ENCODE measurements at regions not wholly inside any gene's neighbourhood (a gene's known extent, or its start where the extent isn't known, plus 50 kb on each side); places are given as distances from the start of the nearest gene placed in this dataset.

DNA sequence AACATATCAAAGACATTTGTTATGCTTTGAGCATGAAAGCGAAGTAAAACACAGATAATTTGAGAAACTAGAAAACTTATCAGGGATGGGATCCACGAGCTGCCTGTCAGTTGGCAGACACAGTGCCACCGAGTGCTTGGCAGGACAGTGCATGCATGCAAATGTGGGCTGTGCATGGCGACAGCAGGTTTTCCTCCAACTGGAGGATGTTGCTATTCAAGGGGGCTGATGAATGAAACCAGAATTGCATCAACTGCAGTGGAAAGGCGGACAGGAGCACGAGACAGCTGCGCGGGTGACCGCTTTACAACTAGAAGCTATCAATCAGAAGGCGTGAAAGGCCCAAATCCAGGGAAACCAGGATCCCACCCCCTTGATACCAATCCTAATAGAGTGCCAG is 244.3 kb downstream of the NR2F2 start:
- POLR2A ChIA-PET: no interaction called here
- DNase-seq (ENCODE audit: extremely low spot score): no peak
- CTCF ChIA-PET: no interaction called here
- TF ChIP-seq SP1 (IDR thresholded peaks at IDR 0.05) (no peak), CTBP1 (IDR thresholded peaks at IDR 0.05; ENCODE audit: borderline replicate concordance) (no peak), FOXM1 (IDR thresholded peaks at IDR 0.05; ENCODE audit: borderline replicate concordance) (no peak), PKNOX1 (IDR thresholded peaks at IDR 0.05) (no peak), ZNF384 (IDR thresholded peaks at IDR 0.05) (no peak), BHLHE40 (IDR thresholded peaks at IDR 0.05; ENCODE audit: borderline replicate concordance) (no peak), ELF4 (IDR thresholded peaks at IDR 0.05) (no peak), NFRKB (IDR thresholded peaks at IDR 0.05) (no peak), HDGF (IDR thresholded peaks at IDR 0.05; ENCODE audit: borderline replicate concordance) (no peak), TARDBP (IDR thresholded peaks at IDR 0.05) (no peak), LEF1 (IDR thresholded peaks at IDR 0.05; ENCODE audit: borderline replicate concordance) (no peak), FOXK2 (IDR thresholded peaks at IDR 0.05) (no peak), SUZ12 (IDR thresholded peaks at IDR 0.05) (no peak), L3MBTL2 (conservative IDR thresholded peaks at IDR 0.05) (no peak), FOXA1 (IDR thresholded peaks at IDR 0.05) (no peak), ARNT (IDR thresholded peaks at IDR 0.05) (no peak)

DNA sequence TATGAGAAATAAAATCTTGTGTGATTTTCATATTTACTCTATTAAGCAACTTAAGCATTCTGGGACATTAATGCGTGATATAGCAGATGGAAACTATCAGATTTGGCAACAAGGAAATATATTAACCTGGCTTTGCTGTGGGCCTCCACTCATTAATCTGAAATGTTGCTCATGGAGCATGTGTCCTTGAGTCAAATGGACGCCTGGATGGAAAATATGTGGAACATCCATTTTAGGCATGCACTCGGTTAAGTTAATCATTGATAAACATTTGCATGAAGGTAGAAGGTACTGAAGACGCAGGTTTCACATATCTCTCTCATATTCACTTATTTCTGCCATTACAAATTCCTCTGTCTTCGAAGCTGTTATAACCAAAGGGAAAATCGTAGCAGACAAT is 246.1 kb downstream of the NR2F2 start:
- POLR2A ChIA-PET: no interaction called here
- no peak for DNase-seq (ENCODE audit: extremely low spot score)
- no peak for TF ChIP-seq ZNF384 (IDR thresholded peaks at IDR 0.05)
- no peak for TF ChIP-seq L3MBTL2 (conservative IDR thresholded peaks at IDR 0.05)
- no peak for TF ChIP-seq LEF1 (IDR thresholded peaks at IDR 0.05; ENCODE audit: borderline replicate concordance)
- no peak for TF ChIP-seq SP1 (IDR thresholded peaks at IDR 0.05)
- no peak for TF ChIP-seq SUZ12 (IDR thresholded peaks at IDR 0.05)
- TF ChIP-seq HDGF (IDR thresholded peaks at IDR 0.05; ENCODE audit: borderline replicate concordance): no peak
- no peak for TF ChIP-seq TARDBP (IDR thresholded peaks at IDR 0.05)
- no peak for TF ChIP-seq ELF4 (IDR thresholded peaks at IDR 0.05)
- no peak for TF ChIP-seq ARNT (IDR thresholded peaks at IDR 0.05)
- TF ChIP-seq FOXK2 (IDR thresholded peaks at IDR 0.05): no peak
- TF ChIP-seq FOXM1 (IDR thresholded peaks at IDR 0.05; ENCODE audit: borderline replicate concordance): no peak
- TF ChIP-seq PKNOX1 (IDR thresholded peaks at IDR 0.05): no peak
- TF ChIP-seq FOXA1 (IDR thresholded peaks at IDR 0.05): no peak
- no peak for TF ChIP-seq CTBP1 (IDR thresholded peaks at IDR 0.05; ENCODE audit: borderline replicate concordance)
- no peak for TF ChIP-seq NFRKB (IDR thresholded peaks at IDR 0.05)
- CTCF ChIA-PET: no interaction called here

DNA sequence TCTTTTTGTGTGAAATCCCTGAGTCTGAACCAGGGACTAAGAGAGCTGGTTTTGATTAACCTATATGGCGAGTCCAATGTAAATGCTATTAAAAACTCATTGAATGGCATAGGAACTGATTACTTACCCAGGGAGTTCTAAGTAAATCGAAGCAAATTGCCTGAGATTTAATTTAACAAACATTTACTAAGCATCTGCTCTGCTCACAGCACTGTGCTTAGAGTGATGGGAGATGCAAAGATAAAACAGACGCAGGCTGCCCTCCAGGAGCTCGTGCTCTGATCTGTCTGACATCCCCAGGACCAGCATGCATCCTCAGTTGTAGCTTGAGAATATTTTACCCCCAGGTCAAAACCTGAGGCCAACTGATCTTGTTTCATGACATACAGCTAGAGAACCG is 247.9 kb downstream of the NR2F2 start:
- ChIA-PET CTCF (no interaction called here), POLR2A (no interaction called here)
- no peak for TF ChIP-seq ZNF384 (IDR thresholded peaks at IDR 0.05)
- no peak for TF ChIP-seq FOXA1 (IDR thresholded peaks at IDR 0.05)
- no peak for TF ChIP-seq ELF4 (IDR thresholded peaks at IDR 0.05)
- no peak for TF ChIP-seq ARNT (IDR thresholded peaks at IDR 0.05)
- TF ChIP-seq CTBP1 (IDR thresholded peaks at IDR 0.05; ENCODE audit: borderline replicate concordance): no peak
- TF ChIP-seq NFRKB (IDR thresholded peaks at IDR 0.05): no peak
- no peak for TF ChIP-seq FOXM1 (IDR thresholded peaks at IDR 0.05; ENCODE audit: borderline replicate concordance)
- no peak for TF ChIP-seq SUZ12 (IDR thresholded peaks at IDR 0.05)
- TF ChIP-seq HDGF (IDR thresholded peaks at IDR 0.05; ENCODE audit: borderline replicate concordance): no peak
- no peak for TF ChIP-seq L3MBTL2 (conservative IDR thresholded peaks at IDR 0.05)
- TF ChIP-seq FOXK2 (IDR thresholded peaks at IDR 0.05): no peak
- no peak for TF ChIP-seq TARDBP (IDR thresholded peaks at IDR 0.05)
- no peak for TF ChIP-seq PKNOX1 (IDR thresholded peaks at IDR 0.05)
- no peak for TF ChIP-seq LEF1 (IDR thresholded peaks at IDR 0.05; ENCODE audit: borderline replicate concordance)
- TF ChIP-seq SP1 (IDR thresholded peaks at IDR 0.05): no peak
- TF ChIP-seq BHLHE40 (IDR thresholded peaks at IDR 0.05; ENCODE audit: borderline replicate concordance): no peak
- no peak for DNase-seq (ENCODE audit: extremely low spot score)

DNA sequence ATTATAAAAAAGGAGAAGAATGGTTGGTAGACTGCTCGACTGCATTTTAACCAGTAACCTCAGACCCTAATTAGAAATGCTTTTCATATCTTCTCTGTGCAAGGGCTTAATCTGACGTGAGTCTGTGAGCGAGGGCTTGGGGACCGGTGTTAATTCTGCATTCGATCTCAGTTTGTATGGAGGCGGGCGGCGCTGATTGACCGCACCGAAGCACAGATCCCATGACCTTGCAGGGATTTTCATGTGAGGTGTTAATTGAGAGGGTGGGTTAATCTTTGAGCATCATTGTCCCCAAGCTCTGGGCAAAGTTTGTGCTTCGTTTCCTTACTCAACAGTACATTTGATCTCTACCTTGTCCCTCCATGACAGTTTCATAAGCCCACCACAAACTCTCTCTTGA is 250.9 kb downstream of the NR2F2 start:
- DNase-seq (ENCODE audit: extremely low spot score): no peak
- CTCF ChIA-PET: no interaction called here
- no peak for TF ChIP-seq FOXK2 (IDR thresholded peaks at IDR 0.05)
- no peak for TF ChIP-seq HDGF (IDR thresholded peaks at IDR 0.05; ENCODE audit: borderline replicate concordance)
- TF ChIP-seq TARDBP (IDR thresholded peaks at IDR 0.05): no peak
- TF ChIP-seq L3MBTL2 (conservative IDR thresholded peaks at IDR 0.05): no peak
- no peak for TF ChIP-seq SP1 (IDR thresholded peaks at IDR 0.05)
- no peak for TF ChIP-seq LEF1 (IDR thresholded peaks at IDR 0.05; ENCODE audit: borderline replicate concordance)
- TF ChIP-seq FOXM1 (IDR thresholded peaks at IDR 0.05; ENCODE audit: borderline replicate concordance): no peak
- TF ChIP-seq PKNOX1 (IDR thresholded peaks at IDR 0.05): no peak
- no peak for TF ChIP-seq BHLHE40 (IDR thresholded peaks at IDR 0.05; ENCODE audit: borderline replicate concordance)
- TF ChIP-seq CTBP1 (IDR thresholded peaks at IDR 0.05; ENCODE audit: borderline replicate concordance): no peak
- TF ChIP-seq FOXA1 (IDR thresholded peaks at IDR 0.05): no peak
- no peak for TF ChIP-seq SUZ12 (IDR thresholded peaks at IDR 0.05)
- TF ChIP-seq ARNT (IDR thresholded peaks at IDR 0.05): no peak
- no peak for TF ChIP-seq ELF4 (IDR thresholded peaks at IDR 0.05)
- TF ChIP-seq ZNF384 (IDR thresholded peaks at IDR 0.05): no peak
- TF ChIP-seq NFRKB (IDR thresholded peaks at IDR 0.05): no peak
- POLR2A ChIA-PET: no interaction called here

GRCh38 chr15:96582473-96582872 is 252.0 kb downstream of the NR2F2 start:
- ChIA-PET CTCF (no interaction called here), POLR2A (no interaction called here)
- no peak for TF ChIP-seq LEF1 (IDR thresholded peaks at IDR 0.05; ENCODE audit: borderline replicate concordance)
- TF ChIP-seq FOXM1 (IDR thresholded peaks at IDR 0.05; ENCODE audit: borderline replicate concordance): no peak
- no peak for TF ChIP-seq HDGF (IDR thresholded peaks at IDR 0.05; ENCODE audit: borderline replicate concordance)
- no peak for TF ChIP-seq L3MBTL2 (conservative IDR thresholded peaks at IDR 0.05)
- TF ChIP-seq SUZ12 (IDR thresholded peaks at IDR 0.05): no peak
- TF ChIP-seq FOXA1 (IDR thresholded peaks at IDR 0.05): no peak
- no peak for TF ChIP-seq CTBP1 (IDR thresholded peaks at IDR 0.05; ENCODE audit: borderline replicate concordance)
- TF ChIP-seq BHLHE40 (IDR thresholded peaks at IDR 0.05; ENCODE audit: borderline replicate concordance): no peak
- TF ChIP-seq SP1 (IDR thresholded peaks at IDR 0.05): no peak
- TF ChIP-seq FOXK2 (IDR thresholded peaks at IDR 0.05): no peak
- no peak for TF ChIP-seq PKNOX1 (IDR thresholded peaks at IDR 0.05)
- no peak for TF ChIP-seq TARDBP (IDR thresholded peaks at IDR 0.05)
- no peak for TF ChIP-seq ZNF384 (IDR thresholded peaks at IDR 0.05)
- no peak for TF ChIP-seq ARNT (IDR thresholded peaks at IDR 0.05)
- TF ChIP-seq NFRKB (IDR thresholded peaks at IDR 0.05): no peak
- no peak for TF ChIP-seq ELF4 (IDR thresholded peaks at IDR 0.05)
- DNase-seq (ENCODE audit: extremely low spot score): no peak

Data from HEK293T (cell line).